ENCODE measurements at regions not wholly inside any gene's neighbourhood (a gene's known extent, or its start where the extent isn't known, plus 50 kb on each side); places are given as distances from the start of the nearest gene placed in this dataset.

DNA sequence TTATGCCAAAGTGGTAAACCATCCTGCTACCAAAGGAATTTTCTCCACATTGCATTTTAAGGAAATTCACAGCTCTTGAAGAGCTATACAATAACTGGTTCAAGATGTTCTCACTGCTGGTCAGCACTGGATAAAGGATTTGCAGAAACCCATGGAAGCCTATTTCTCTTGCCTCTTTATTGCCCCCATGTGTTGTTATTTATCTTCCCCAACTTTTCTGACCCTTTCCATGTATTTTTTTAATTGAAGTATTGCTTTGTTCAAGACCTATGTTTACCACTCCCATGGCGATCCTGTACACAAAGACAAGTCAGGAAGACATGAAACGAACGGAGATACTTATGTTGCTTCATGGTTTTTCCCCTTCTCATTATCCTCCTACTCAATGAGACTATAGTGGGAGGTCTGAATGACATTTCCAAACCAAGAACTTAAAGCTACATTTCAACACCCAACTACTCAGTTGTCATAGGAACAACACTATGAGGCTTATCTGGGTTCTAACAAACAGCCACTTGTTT is 566.4 kb upstream of the DIPK2B start:
- DNase-seq: peak; percentile 66

GRCh38 chrX:45765767-45766166 is 565.1 kb upstream of the DIPK2B start:
- no peak for DNase-seq

- no peak for DNase-seq
These were observed 564.6 kb upstream of the DIPK2B start for GRCh38 chrX:45765281-45765680.

- peak; percentile 11 for DNase-seq
These were observed 562.3 kb upstream of the DIPK2B start for GRCh38 chrX:45762699-45763647.

DNA sequence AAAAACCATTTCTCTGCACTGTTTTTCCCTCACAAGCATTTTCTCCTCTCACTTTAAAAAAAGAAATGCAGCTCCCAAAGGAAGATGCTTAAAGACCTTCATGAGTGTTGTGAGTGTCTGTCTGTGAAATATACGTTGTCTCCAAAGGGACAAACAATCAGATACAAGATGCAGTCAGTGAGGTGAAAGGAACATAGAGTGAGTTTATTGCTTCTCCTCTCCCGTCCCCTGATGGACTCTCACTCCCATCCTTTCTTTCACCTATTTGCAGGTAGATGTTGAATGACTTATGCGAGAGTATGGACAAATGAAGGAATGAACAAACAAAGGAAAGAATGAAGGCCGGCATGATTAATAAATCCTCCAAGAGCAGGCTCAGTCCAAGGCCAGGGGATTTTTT is 561.2 kb upstream of the DIPK2B start:
- DNase-seq: no peak

DNA sequence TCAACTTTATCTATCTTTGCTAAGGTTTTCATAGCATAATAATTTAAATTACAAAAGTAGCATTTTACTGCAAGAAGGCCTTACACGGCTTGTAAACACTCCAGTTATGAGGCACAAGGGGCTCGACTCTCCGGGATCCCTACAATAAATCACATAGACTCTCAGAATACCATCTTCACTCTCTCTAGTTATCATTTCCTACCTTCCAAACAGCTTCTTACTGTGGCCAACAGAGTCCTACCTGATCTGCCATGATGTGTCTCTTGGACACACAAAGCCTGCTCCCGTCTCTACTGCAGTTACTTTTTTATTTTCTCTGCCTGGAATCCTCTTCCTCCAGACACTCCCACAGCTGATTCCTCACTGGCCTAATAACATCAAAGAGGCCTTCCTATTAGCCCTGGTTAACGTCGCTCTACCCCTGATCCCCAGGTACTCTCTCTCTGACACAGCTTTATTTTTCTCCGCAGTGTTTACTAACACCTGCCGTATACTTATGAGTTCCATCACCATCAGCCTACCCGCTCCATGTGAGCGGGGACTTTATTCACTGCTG is 559.6 kb upstream of the DIPK2B start:
- no peak for DNase-seq

DNA sequence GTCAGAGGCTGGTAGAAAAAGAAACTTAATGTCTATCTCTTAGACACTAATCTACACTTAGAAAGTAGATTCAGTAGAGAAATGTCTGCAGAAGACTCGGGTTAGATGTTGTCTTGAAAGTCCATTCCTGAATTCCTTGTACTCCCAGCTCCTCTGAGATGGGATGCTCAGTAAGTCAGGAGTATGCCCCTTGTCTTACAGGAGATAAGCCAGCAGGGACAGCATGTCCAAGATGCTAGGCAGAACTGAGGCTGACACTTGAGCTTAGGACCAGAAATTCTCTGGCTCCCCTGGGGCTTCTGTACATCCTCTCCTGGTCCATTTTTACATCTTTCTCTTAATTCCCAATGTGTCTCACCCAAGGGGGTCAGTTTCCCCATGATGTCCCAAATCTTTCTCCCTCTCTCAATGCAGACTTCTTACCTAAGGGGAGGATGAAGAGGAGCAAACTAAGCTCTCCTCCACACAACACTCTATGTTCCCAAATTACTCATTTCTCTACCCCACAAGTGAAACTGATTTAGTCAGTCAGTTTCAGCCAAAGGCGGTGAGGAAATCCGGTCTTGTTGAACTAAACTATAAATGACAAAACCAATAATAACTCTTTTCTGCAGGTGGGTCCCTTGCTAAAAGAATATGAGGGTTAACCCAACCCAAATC is 558.2 kb upstream of the DIPK2B start:
- DNase-seq: no peak

DNA sequence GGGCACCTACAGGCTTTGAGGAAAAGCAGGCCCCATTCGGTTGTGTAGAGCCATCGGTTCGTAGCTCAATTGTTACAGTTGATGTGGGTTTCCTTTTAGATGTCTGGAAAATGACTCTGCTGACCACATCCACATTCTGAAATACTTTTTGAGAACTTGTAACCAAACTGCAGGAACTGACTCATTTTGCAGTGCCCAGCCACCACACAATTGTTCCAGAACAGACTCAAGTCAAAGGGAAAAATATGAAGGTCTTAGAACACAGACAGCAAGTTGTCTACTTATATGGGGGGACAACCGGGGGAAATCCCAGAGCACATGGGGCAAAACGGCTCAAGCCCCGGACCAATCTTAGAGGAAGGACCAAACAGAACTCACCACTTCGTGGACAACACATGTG is 557.6 kb upstream of the DIPK2B start:
- DNase-seq: peak; percentile 79

- DNase-seq: no peak
These were observed 556.6 kb upstream of the DIPK2B start for GRCh38 chrX:45757272-45757671.

GRCh38 chrX:45756557-45756956 is 555.9 kb upstream of the DIPK2B start:
- DNase-seq: no peak

GRCh38 chrX:45755703-45756102 is 555.0 kb upstream of the DIPK2B start:
- no peak for DNase-seq

- DNase-seq: no peak
These were observed 550.5 kb upstream of the DIPK2B start for GRCh38 chrX:45751156-45751555.

DNA sequence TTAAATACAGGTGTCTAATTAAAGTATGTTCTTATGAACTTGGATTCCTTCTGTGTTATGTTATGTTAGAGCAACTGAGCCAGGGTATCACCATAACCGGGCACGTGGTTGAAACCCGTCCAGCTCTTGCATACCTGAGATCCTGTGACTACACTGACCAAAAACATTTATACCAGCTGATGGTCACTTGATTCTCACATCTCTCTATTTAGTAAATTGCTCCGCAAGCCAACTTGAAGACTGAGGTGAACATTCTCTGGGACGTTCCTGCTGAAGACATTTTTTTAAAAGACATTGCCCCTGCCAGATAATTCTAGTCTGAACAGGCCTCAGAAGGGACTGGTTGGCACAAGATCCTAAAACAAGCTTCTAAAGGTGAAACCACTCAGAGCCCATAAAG is 550.0 kb upstream of the DIPK2B start:
- DNase-seq: no peak

DNA sequence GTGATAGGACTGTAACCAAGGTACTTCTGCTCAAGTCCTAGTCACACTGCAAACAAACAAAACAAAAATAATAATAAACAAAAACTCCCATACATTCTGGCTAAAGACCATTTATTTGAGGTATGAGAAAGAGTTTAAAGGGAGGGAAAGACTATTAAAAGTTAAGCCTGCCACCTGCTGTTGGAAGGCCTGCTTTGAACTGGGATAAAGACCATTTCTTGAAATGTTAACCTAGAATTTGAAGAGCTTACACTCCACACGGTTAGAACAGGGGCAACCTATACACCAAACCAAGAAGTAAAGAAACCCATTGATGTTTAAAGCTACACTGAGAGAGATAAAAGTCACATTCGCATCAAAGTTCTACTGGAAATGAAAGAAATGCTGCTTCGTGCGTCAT is 548.7 kb upstream of the DIPK2B start:
- DNase-seq: no peak

- DNase-seq: no peak
These were observed 547.7 kb upstream of the DIPK2B start for GRCh38 chrX:45748369-45748774.

GRCh38 chrX:45747905-45748304 is 547.2 kb upstream of the DIPK2B start:
- no peak for DNase-seq

DNA sequence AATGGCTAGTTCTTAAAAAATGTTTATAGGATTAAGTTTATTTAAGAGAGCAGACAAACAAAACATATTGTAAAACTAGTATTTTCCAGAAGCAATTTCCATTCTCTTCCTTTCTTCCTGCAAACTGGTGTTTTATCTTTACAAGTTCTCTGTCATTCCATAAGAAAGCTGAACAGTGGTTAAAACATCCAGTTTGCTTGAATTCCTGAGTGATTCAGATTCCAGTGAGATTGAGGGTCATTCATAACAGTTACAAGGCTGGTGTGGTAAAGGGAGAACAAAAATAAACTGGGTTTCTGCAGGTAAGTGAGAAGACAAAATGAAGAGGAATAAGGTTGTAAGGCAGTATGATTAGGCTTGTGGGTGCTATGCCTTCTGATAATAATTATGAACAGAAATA is 544.8 kb upstream of the DIPK2B start:
- DNase-seq: no peak

DNA sequence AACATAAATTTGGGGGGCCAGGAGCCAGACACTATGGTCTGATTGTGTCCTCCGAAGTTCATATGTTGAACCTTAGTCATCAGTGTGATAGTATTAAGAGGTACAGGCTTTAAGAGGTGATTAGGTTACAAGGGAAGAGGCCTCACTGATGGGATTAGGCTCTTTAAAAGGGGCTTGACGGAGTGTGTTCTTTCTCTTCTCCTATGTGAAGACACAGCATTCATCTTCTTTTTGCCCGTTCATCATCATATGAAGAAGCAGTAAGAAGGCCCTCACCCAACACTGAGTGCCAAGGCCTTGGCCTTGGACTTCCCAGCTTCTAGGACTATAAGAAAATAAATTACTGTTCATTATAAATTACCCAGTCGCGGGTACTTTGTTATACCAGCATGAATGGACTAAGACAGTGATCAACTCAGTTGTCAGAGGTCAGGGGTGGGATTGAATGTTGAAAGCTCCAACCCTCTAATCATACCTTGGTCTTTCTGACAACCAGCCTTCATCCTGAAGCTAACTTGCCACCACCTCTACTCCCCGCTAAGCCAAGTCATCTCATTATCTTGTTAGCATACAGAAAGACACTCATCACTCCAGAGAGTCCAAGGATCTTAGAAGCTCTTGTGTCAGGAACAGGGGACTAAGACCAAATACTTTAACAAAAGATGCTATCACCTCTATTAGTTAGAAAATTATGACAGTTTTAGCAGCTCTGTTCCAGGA is 543.4 kb upstream of the DIPK2B start:
- no peak for DNase-seq

DNA sequence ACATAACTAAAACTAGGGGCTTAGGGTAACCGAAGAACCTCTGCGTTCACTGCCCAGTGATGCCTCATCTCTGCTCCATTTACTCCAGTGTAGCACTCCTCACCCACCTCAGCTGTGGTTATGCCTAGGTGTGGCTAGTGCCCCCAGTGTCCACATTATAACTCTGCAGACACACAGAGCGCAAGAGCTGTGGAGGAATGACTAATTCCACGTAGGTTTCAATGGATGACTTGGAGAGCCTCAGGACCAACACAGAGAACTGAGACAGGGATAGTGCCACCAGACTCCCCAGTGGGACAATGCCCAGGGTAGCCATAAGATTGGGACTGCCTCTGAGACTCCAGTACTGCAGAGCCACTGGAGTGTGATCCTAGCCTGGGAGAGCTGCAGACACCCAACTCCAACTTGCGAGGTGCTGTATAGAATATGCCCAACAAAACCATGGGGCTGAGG is 542.4 kb upstream of the DIPK2B start:
- DNase-seq: no peak

- no peak for DNase-seq
These were observed 539.6 kb upstream of the DIPK2B start for GRCh38 chrX:45740291-45740690.

- no peak for DNase-seq
These were observed 534.9 kb upstream of the DIPK2B start for GRCh38 chrX:45735571-45735970.

GRCh38 chrX:45731448-45731847 is 530.8 kb upstream of the DIPK2B start:
- no peak for DNase-seq

DNA sequence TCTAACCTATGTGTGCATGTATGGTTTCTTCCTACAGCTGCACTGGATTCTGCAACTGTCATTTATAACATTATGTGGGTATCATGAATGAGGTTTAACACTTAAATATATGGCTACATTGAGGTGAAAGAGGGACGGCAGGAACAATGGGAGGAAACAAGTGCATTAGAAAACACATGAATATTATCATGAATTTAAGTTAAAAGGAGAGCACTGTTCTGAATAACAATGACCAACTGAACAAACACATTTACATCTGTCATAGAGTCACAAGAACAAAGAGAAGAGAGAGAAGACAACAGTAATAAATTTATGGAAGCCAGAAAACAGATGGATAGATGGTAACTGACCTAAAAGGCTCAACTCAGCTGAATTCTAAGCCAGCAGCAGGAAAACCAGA is 527.1 kb upstream of the DIPK2B start:
- no peak for DNase-seq
